ENCODE measurements at regions not wholly inside any gene's neighbourhood (a gene's known extent, or its start where the extent isn't known, plus 50 kb on each side); places are given as distances from the start of the nearest gene placed in this dataset.

DNA sequence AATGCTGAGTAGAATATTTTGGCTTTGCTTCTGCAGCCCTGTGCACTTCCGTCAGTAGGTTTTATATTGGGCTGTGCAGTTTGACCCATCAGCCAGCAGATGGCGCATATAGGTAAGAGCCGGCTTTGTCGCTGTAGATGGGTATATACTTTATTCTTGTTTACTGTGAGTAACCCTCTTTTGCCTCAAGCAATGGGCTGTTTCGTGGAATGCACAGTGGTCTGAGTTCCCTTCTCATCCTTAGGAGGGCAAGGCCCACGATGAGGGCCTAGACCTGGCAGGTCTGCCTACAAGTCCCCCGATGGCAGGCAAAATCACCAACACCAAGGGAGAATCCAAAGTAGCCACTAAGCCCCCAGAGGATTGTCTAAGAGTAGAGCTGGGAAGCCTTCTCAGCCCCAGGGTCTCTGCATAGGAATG is 1002.9 kb upstream of the KCND2 start:
- no peaks in the 10 kb centered on the region for H3K9me3 ChIP-seq
- H3K4me3 ChIP-seq, result no peak overlapping the region
- H3K4me1 ChIP-seq, result no peaks in the 10 kb centered on the region
- no peaks in the 10 kb centered on the region for H3K36me3 ChIP-seq (ENCODE audit: insufficient read depth in 1 of 2, low read depth in 1 of 2)
- 17 to 22% (median 17%) methylated on average over 7 of the region's 7 CpGs for WGBS, 3 donors
- no peak overlapping the region for H3K27ac ChIP-seq
- ATAC-seq (peak in 3 of 4 donors; percentile 57 to 69 (median 68)), DNase-seq (peak in 1 of 2 donors; percentile 53)
- intact Hi-C loops (cut with DNase I), result loop anchor here in 1 of 2 donors (2.0 kb wide), 1 partner anchor 1285 kb away; no protein-coding TSS in a partner anchor
- no peaks in the 10 kb centered on the region for H3K27me3 ChIP-seq (ENCODE audit: insufficient read depth in 3 of 3, low read length in 2 of 3)
- peak; percentile 63 for TF ChIP-seq CTCF (IDR thresholded peaks at IDR 0.05)

DNA sequence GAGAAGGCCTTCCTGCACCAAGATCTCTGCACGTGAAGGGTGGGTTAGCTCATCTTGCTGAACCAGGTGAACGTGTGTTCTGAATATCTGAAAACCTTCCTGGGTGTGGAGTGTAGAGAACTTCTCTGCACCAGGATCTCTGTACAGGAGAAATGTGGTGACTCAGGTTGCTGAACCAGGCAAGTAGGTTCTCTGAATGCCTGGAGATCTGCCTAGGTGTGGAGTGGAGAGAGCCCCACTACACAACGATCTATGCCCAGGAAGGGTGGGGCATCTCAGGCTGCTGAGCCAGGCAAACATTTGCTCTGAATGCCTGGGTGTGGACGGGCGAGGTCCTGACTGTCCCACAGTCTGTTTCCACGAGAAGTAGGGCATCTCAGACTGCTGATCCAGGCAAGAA is 1002.3 kb upstream of the KCND2 start:
- Histone ChIP-seq H3K27ac (no peak overlapping the region), H3K36me3 (ENCODE audit: insufficient read depth in 1 of 2, low read depth in 1 of 2) (no peaks in the 10 kb centered on the region), H3K9me3 (no peaks in the 10 kb centered on the region), H3K4me1 (no peaks in the 10 kb centered on the region), H3K4me3 (no peak overlapping the region), H3K27me3 (ENCODE audit: insufficient read depth in 3 of 3, low read length in 2 of 3) (no peaks in the 10 kb centered on the region)
- 79 to 88% (median 80%) methylated on average over 6 of the region's 6 CpGs for WGBS, 3 donors
- no peak for DNase-seq
- ATAC-seq, result no peak
- intact Hi-C loops (cut with DNase I), result loop anchor here in 1 of 2 donors (2.0 kb wide), 1 partner anchor 1284 kb away; no protein-coding TSS in a partner anchor
- TF ChIP-seq CTCF (IDR thresholded peaks at IDR 0.05), result no peak

DNA sequence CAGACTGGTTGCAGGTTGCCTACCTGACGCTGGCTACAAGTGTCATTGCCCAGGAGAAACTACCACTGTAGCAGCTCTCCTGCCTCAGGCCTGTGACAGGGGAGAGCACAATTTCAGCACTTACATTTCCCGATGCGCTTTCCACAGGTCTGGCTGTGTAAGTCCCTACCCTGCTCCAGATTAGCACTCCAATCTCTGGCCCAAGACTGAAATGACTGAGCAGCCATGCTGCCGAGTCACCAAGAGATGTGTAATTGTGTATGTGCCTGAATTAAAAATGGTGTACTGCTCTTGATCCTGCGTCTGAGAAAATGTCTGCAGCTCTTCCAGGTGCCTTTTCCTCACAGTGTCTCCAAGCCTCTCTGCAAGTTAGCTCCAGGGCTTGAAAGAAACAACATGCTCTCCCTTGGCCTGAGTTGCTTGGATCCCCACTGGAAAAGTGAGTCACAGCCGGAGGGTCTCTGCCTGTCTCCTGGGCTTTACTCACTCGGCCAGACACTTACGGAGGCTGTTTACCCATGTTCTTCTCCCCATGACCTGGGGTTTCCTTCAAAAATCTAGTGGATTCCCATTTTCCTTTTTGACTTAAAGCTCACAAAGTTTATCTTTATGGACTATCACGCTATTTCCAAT is 1001.7 kb upstream of the KCND2 start:
- Histone ChIP-seq H3K27me3 (ENCODE audit: insufficient read depth in 3 of 3, low read length in 2 of 3) (no peaks in the 10 kb centered on the region), H3K4me1 (no peaks in the 10 kb centered on the region), H3K9me3 (no peaks in the 10 kb centered on the region), H3K4me3 (no peak overlapping the region), H3K36me3 (ENCODE audit: insufficient read depth in 1 of 2, low read depth in 1 of 2) (no peaks in the 10 kb centered on the region), H3K27ac (no peak overlapping the region)
- intact Hi-C loops (cut with DNase I), result loop anchor here in 1 of 2 donors (2.0 kb wide), 1 partner anchor 1284 kb away; no protein-coding TSS in a partner anchor
- ATAC-seq (no peak), DNase-seq (no peak)
- TF ChIP-seq CTCF (IDR thresholded peaks at IDR 0.05), result no peak
- WGBS, 3 donors, result 81 to 88% (median 83%) methylated on average over 9 of the region's 9 CpGs

DNA sequence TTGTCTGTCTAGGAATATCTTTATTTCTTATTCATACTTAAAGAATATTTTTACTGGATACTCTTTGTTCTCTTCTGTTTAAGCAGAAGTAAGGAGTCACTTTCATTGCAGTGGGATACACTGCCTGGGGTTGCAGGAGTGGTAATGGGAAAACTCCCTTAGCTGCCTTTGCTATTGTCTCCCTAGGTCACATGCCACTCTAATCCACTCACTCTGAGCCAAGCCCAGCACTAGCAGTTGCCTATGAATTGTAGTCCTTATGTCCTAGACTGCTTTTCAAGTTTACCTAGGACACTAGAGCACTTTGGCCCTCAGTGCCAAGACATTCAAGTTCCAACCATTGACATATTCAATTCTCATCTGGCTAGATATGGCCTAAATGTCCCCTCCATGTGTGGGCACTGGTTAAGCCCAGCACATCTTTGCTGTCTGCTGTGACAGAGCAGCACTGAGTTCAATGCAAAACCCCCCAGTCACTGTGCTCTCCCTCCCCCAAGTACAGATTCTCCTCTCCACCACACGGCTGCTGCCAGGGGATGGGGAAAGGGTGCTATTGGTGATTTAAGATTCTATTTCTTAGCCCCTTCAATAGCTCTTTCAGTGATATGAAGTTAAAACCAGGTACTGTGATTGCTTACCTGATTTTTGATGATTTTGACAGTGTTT is 991.7 kb upstream of the KCND2 start:
- Histone ChIP-seq H3K4me1 (no peaks in the 10 kb centered on the region), H3K27me3 (ENCODE audit: insufficient read depth in 3 of 3, low read length in 2 of 3) (no peaks in the 10 kb centered on the region), H3K4me3 (no peak overlapping the region), H3K9me3 (no peaks in the 10 kb centered on the region), H3K36me3 (ENCODE audit: insufficient read depth in 1 of 2, low read depth in 1 of 2) (no peaks in the 10 kb centered on the region), H3K27ac (no peak overlapping the region)
- 55 to 75% (median 59%) methylated on average over 1 of the region's 1 CpG for WGBS, 3 donors
- DNase-seq, result no peak
- no peak for ATAC-seq
- no peak for TF ChIP-seq CTCF (IDR thresholded peaks at IDR 0.05)
- intact Hi-C loops (cut with DNase I), result loop anchor here in 1 of 2 donors (2.0 kb wide), 1 partner anchor 35 kb away; no protein-coding TSS in a partner anchor
